Upper lobe of left lung (tissue), 4 donors: ENCODE measurements at regions not wholly inside any gene's neighbourhood (a gene's known extent, or its start where the extent isn't known, plus 50 kb on each side); places are given as distances from the start of the nearest gene placed in this dataset.

Experiments used
- CTCF ChIP-seq, 6 experiments: fragments of 450-650 bp in 4 of 6; fragments of 200-600 bp in 2 of 6; sonication (generic) in 2 of 6; IDR thresholded peaks; one replicate each; pipeline ENCODE4 v1.5.1; 2016 to 2019; ENCODE audit warnings: antibody characterized with exemption in 6 of 6
- POLR2A ChIP-seq, 4 donors: fragments of 450-650 bp; IDR thresholded peaks; one replicate each; pipeline ENCODE4 v1.5.1; 2016 to 2017; ENCODE audit warnings: antibody characterized with exemption in 4 of 4, mild to moderate bottlenecking in 2 of 4
- POLR2AphosphoS5 ChIP-seq, 2 donors: sonication (generic); formaldehyde crosslinking; IDR thresholded peaks; one replicate each; pipeline ENCODE4 v1.5.1; 2017; ENCODE audit warnings: antibody characterized with exemption in 2 of 2

DNA sequence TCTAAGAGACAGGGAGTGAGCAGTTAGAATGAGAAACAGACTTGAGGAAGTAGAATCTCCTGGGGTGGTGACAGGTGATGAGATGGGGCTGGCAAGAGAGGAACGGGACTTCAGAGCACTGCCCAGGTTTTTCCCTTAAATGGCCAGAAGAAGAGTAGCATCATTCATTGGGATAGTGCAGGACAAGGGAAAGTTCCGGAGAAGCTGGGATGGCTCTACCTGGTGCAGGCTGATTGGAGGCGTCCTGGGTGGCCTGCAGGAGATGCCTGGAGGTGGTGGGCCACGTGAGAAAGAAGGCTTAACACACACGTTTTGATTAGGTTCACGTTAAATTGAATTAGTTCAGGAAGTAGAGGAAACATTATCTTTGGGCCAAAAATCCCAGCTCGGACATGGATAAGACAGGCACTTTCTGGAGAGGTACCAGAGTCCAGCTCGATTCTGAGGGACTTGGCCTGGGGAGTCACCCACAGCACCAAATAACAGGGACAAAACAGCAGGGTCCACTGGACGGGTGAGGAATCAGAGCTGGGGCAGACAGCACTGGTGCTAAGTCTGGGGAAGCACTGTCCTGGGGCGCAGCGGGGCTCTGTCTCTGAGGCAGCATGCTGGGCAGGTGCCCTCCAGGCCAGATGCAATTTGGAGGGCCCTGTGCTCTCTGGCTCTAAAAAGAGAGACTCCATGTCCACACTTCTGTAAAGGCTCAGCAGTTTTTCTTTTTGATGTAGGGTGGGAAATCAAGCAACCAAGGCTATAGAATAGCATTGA lies 512.3 kb upstream of the RAB6C start:
- TF ChIP-seq POLR2A (IDR thresholded peaks at IDR 0.05): no peak
- TF ChIP-seq CTCF (IDR thresholded peaks at IDR 0.05): no peak
- no peak for TF ChIP-seq POLR2AphosphoS5 (IDR thresholded peaks at IDR 0.05)
